IMR-90 (cell line): ENCODE measurements at regions not wholly inside any gene's neighbourhood (a gene's known extent, or its start where the extent isn't known, plus 50 kb on each side); places are given as distances from the start of the nearest gene placed in this dataset.

Source experiments
- ATAC-seq: fragments of 200-7000 bp; cut with Tn5 transposase; 2 replicates; pipeline ENCODE4 v1.9.1; 2020; ENCODE audit warnings: low read depth, mild to moderate bottlenecking, moderate library complexity
- BruUV-seq: library from RNA; stranded (reverse); fragments of 400-500 nt; replicated peaks from 2 replicates; lab custom pipeline; 2021; lab: Mats Ljungman, UMichigan
- CTCF ChIA-PET: fragments of 300-600 bp; formaldehyde crosslinking; extraction: SDS; loops from one replicate; lab custom pipeline; 2021; ENCODE audit warnings: antibody characterized with exemption; lab: Yijun Ruan, JAX
- POLR2A ChIA-PET: fragments of 300-600 bp; sonication (Branson Sonifier 250); formaldehyde crosslinking; loops from one replicate; lab custom pipeline; 2022; ENCODE audit warnings: antibody characterized with exemption; ENCODE audit not compliant: unreplicated experiment; lab: Charles Lee
- DNase-seq: peaks from one replicate; pipeline ENCODE4 v3.0.0; 2013
- H2AFZ ChIP-seq: replicated peaks from 2 replicates; pipeline ENCODE3; 2013; ENCODE audit warnings: low read length, mild to moderate bottlenecking; ENCODE audit not compliant: poor library complexity
- H2AK5ac ChIP-seq: 2 replicates; pipeline ENCODE4 v1.6.1; 2013; ENCODE audit warnings: low read depth, low read length, inconsistent platforms
- H2AK9ac ChIP-seq: replicated peaks from 2 replicates; pipeline ENCODE3; 2013; ENCODE audit warnings: mild to moderate bottlenecking, low read depth, low read length, moderate library complexity; ENCODE audit not compliant: poor library complexity
- H2BK120ac ChIP-seq: 2 replicates; pipeline ENCODE4 v1.6.1; 2013; ENCODE audit warnings: low read depth, low read length, inconsistent platforms
- H2BK15ac ChIP-seq: 3 replicates; pipeline ENCODE4 v1.6.1; 2013; ENCODE audit warnings: low read depth, low read length, inconsistent platforms
- H2BK20ac ChIP-seq: 2 replicates; pipeline ENCODE4 v1.6.1; 2013; ENCODE audit warnings: low read depth, mild to moderate bottlenecking, inconsistent platforms, low read length, moderate library complexity
- H2BK5ac ChIP-seq: 2 replicates; pipeline ENCODE4 v1.6.1; 2013; ENCODE audit warnings: mild to moderate bottlenecking, low read depth, low read length, inconsistent platforms; ENCODE audit not compliant: poor library complexity, severe bottlenecking
- H3K14ac ChIP-seq: replicated peaks from 2 replicates; pipeline ENCODE4 v1.6.1; 2013; ENCODE audit warnings: low read depth, low read length, inconsistent platforms
- H3K18ac ChIP-seq: 2 replicates; pipeline ENCODE4 v1.6.1; 2013; ENCODE audit warnings: low read depth, low read length, control low read depth
- H3K23ac ChIP-seq: 2 replicates; pipeline ENCODE4 v1.6.1; 2013; ENCODE audit warnings: low read depth, low read length, inconsistent platforms
- H3K27ac ChIP-seq: 2 replicates; pipeline ENCODE4 v1.5.1; 2013; ENCODE audit warnings: mild to moderate bottlenecking, control low read depth, low read length; ENCODE audit not compliant: insufficient read depth
- H3K27me3 ChIP-seq: 2 replicates; pipeline ENCODE4 v1.6.1; 2013; ENCODE audit warnings: low read length; ENCODE audit not compliant: control insufficient read depth, insufficient read depth
- H3K36me3 ChIP-seq: 2 replicates; pipeline ENCODE4 v1.6.1; 2013; ENCODE audit warnings: low read length, mixed read lengths; ENCODE audit not compliant: control insufficient read depth, insufficient read depth
- H3K4ac ChIP-seq: 2 replicates; pipeline ENCODE4 v1.6.1; 2013; ENCODE audit warnings: low read depth, low read length, inconsistent platforms
- H3K4me1 ChIP-seq: 2 replicates; pipeline ENCODE4 v1.6.1; 2013; ENCODE audit warnings: low read length, mixed read lengths; ENCODE audit not compliant: control insufficient read depth, insufficient read depth
- H3K4me2 ChIP-seq: 2 replicates; pipeline ENCODE4 v1.6.1; 2013; ENCODE audit warnings: low read depth, mild to moderate bottlenecking, control low read depth, low read length, moderate library complexity
- H3K4me3 ChIP-seq: 2 replicates; pipeline ENCODE4 v1.5.1; 2013; ENCODE audit warnings: low read depth, mild to moderate bottlenecking, control low read depth, low read length, moderate library complexity; ENCODE audit not compliant: insufficient read depth
- H3K56ac ChIP-seq: 2 replicates; pipeline ENCODE4 v1.6.1; 2013; ENCODE audit warnings: low read length, inconsistent platforms; ENCODE audit not compliant: insufficient read depth; ENCODE audit errors: extremely low read depth
- H3K79me1 ChIP-seq, 2 experiments: 2 replicates each; pipeline ENCODE4 v1.6.1; 2013; ENCODE audit warnings: low read length in 2 of 2, inconsistent platforms in 1 of 2, low read depth in 1 of 2
- H3K9ac ChIP-seq: 2 replicates; pipeline ENCODE4 v1.6.1; 2013; ENCODE audit warnings: low read depth, low read length, control low read depth
- H3K9me1 ChIP-seq: 2 replicates; pipeline ENCODE4 v1.6.1; 2013; ENCODE audit warnings: low read length, inconsistent platforms; ENCODE audit not compliant: insufficient read depth
- H3K9me3 ChIP-seq: 2 replicates; pipeline ENCODE4 v1.6.1; 2013; ENCODE audit warnings: low read length; ENCODE audit not compliant: control insufficient read depth, insufficient read depth
- H4K20me1 ChIP-seq: 2 replicates; pipeline ENCODE4 v1.6.1; 2013; ENCODE audit warnings: low read length, inconsistent platforms; ENCODE audit not compliant: insufficient read depth
- H4K5ac ChIP-seq: 2 replicates; pipeline ENCODE4 v1.6.1; 2013; ENCODE audit warnings: mild to moderate bottlenecking, low read depth, low read length, control low read depth
- H4K8ac ChIP-seq, 2 experiments: 2 replicates each; pipeline ENCODE4 v1.6.1; 2013; ENCODE audit warnings: low read depth in 2 of 2, low read length in 2 of 2, control low read depth in 1 of 2, inconsistent platforms in 1 of 2
- H4K91ac ChIP-seq: 2 replicates; pipeline ENCODE4 v1.6.1; 2013; ENCODE audit warnings: low read depth, low read length, inconsistent platforms; ENCODE audit not compliant: insufficient read depth
- BHLHE40 ChIP-seq: fragments of 150-350 bp; IDR thresholded peaks from 2 replicates; pipeline ENCODE4 v1.6.1; 2016; ENCODE audit warnings: mild to moderate bottlenecking, low read depth, low read length
- CEBPB ChIP-seq: IDR thresholded peaks from 2 replicates; pipeline ENCODE4 v1.6.1; 2012; ENCODE audit warnings: low read depth, low read length, improper control_type of control experiment
- CHD1 ChIP-seq: IDR thresholded peaks from 2 replicates; pipeline ENCODE4 v1.6.1; 2012; ENCODE audit warnings: low read depth, low read length, improper control_type of control experiment
- CTCF ChIP-seq: conservative IDR thresholded peaks from 2 replicates; pipeline ENCODE4 v1.5.1; 2012; ENCODE audit warnings: mild to moderate bottlenecking, low read depth, low read length, improper control_type of control experiment
- ELK1 ChIP-seq: fragments of 150-350 bp; IDR thresholded peaks from 2 replicates; pipeline ENCODE4 v1.6.1; 2016; ENCODE audit warnings: low read depth, mild to moderate bottlenecking, low read length, moderate library complexity, borderline replicate concordance
- FOS ChIP-seq: fragments of 150-350 bp; IDR thresholded peaks from 2 replicates; pipeline ENCODE4 v1.6.1; 2016; ENCODE audit warnings: low read depth, low read length
- MAFK ChIP-seq: IDR thresholded peaks from 2 replicates; pipeline ENCODE4 v1.6.1; 2012; ENCODE audit warnings: low read depth, low read length, improper control_type of control experiment
- MAZ ChIP-seq: IDR thresholded peaks from 2 replicates; pipeline ENCODE4 v1.6.1; 2012; ENCODE audit warnings: low read depth, mild to moderate bottlenecking, low read length, improper control_type of control experiment, moderate library complexity, borderline replicate concordance
- MXI1 ChIP-seq: IDR thresholded peaks from 2 replicates; pipeline ENCODE4 v1.6.1; 2012; ENCODE audit warnings: low read depth, mild to moderate bottlenecking, low read length, moderate library complexity, borderline replicate concordance
- NFE2L2 ChIP-seq: fragments of 150-350 bp; IDR thresholded peaks from 2 replicates; pipeline ENCODE4 v1.6.1; 2016; ENCODE audit warnings: low read depth, mild to moderate bottlenecking, low read length
- POLR2A ChIP-seq: IDR thresholded peaks from 2 replicates; pipeline ENCODE4 v1.6.1; 2012; ENCODE audit warnings: mild to moderate bottlenecking, low read depth, low read length
- RAD21 ChIP-seq: IDR thresholded peaks from 2 replicates; pipeline ENCODE4 v1.6.1; 2012; ENCODE audit warnings: low read length, improper control_type of control experiment
- RCOR1 ChIP-seq: IDR thresholded peaks from 2 replicates; pipeline ENCODE4 v1.6.1; 2012; ENCODE audit warnings: mild to moderate bottlenecking, low read length, improper control_type of control experiment; ENCODE audit not compliant: insufficient replicate concordance
- RFX5 ChIP-seq: IDR thresholded peaks from 2 replicates; pipeline ENCODE4 v1.8.0; 2012; ENCODE audit warnings: low read depth, mild to moderate bottlenecking, low read length, moderate library complexity
- SMC3 ChIP-seq: fragments of 150-350 bp; IDR thresholded peaks from 2 replicates; pipeline ENCODE4 v1.6.1; 2016; ENCODE audit warnings: low read depth, mild to moderate bottlenecking, antibody characterized with exemption, low read length, moderate library complexity
- USF2 ChIP-seq: fragments of 150-350 bp; IDR thresholded peaks from 2 replicates; pipeline ENCODE4 v1.6.1; 2017; ENCODE audit warnings: mild to moderate bottlenecking, antibody characterized with exemption, low read length, low read depth
- WGBS, 2 experiments: methylation state at CpG; one replicate each; pipeline versions ENCODE4 v1.1.5 to v1.1.7; 2013; ENCODE audit warnings: missing lambda C conversion rate in 2 of 2; ENCODE audit not compliant: insufficient read length in 1 of 2; ENCODE audit errors: extremely low coverage in 2 of 2; 5-methylcytosine and 5-hydroxymethylcytosine counted together
- dilution Hi-C: fragments of 300-500 bp; cut with HindIII; formaldehyde crosslinking; loops from one replicate; pipeline ENCODE4 v1.14.3; 2018; ENCODE audit warnings: low sequenced_read_pairs; ENCODE audit not compliant: unreplicated experiment
- in situ Hi-C: fragments of 300-500 bp; cut with MboI; formaldehyde crosslinking; loops from 3 replicates; pipeline ENCODE4 v1.14.3; 2019; ENCODE audit warnings: low sequenced_read_pairs, inconsistent platforms, mixed read lengths
- intact Hi-C: fragments of 100-400 bp; cut with micrococcal nuclease; formaldehyde crosslinking; loops from 2 replicates; pipeline ENCODE4 v1.10.0; 2022

- Histone ChIP-seq H3K4me3 (no peak overlapping the region), H3K27ac (no peak overlapping the region), H3K56ac (no peak overlapping the region), H2AK5ac (no peak overlapping the region), H4K20me1 (no peaks in the 10 kb centered on the region), H3K23ac (no peak overlapping the region), H3K4ac (no peak overlapping the region), H2AFZ (no peak overlapping the region), H3K9me3 (no peaks in the 10 kb centered on the region), H4K8ac (no peak overlapping the region), H3K36me3 (no peaks in the 10 kb centered on the region), H4K5ac (no peak overlapping the region), H2AK9ac (no peak overlapping the region), H2BK20ac (no peak overlapping the region), H3K4me2 (no peak overlapping the region), H3K79me1 (no peaks in the 10 kb centered on the region), H3K14ac (no peak overlapping the region), H3K27me3 (peaks cover 36% of the 10 kb centered on the region), H3K9ac (no peak overlapping the region), H4K91ac (no peak overlapping the region), H3K18ac (no peak overlapping the region), H2BK120ac (no peak overlapping the region), H3K4me1 (no peaks in the 10 kb centered on the region), H2BK5ac (no peak overlapping the region), H3K9me1 (no peaks in the 10 kb centered on the region), H2BK15ac (no peak overlapping the region)
- ATAC-seq (no peak), DNase-seq (no peak)
- BruUV-seq, result no TSS peak
- TF ChIP-seq SMC3 (no peak), FOS (no peak), BHLHE40 (no peak), NFE2L2 (no peak), RCOR1 (no peak), CTCF (no peak), RAD21 (no peak), MXI1 (no peak), POLR2A (no peak), ELK1 (no peak), RFX5 (no peak), CEBPB (no peak), MAFK (no peak), USF2 (no peak), MAZ (no peak), CHD1 (no peak)
- ChIA-PET POLR2A (no interaction called here), CTCF (no interaction called here)
- no CpG with 5 or more reads among the region's 5 CpGs for WGBS, 2 experiments
- dilution Hi-C loops (no loop called here), in situ Hi-C loops (no loop called here), intact Hi-C loops (no loop called here)
Measured at GRCh38 chr12:53836119-53836655, 84.4 kb upstream of the CISTR start.
